SKM-1 treated with dmso at 0.1 percent for 144 hours (cell line): ENCODE measurements at regions not wholly inside any gene's neighbourhood (a gene's known extent, or its start where the extent isn't known, plus 50 kb on each side); places are given as distances from the start of the nearest gene placed in this dataset.
A peak's percentile ranks its signal among the peaks of the same experiment; 100 is the strongest.
"Not testable (repeated sequence)": the region's sequence is repeated elsewhere in the genome, so short reads cannot be mapped to it uniquely, and the experiment has no call there.

Source experiments
- DNase-seq: peaks from one replicate; lab custom pipeline; 2025; ENCODE audit not compliant: unreplicated experiment; lab: John Stamatoyannopoulos, UW

GRCh38 chr1:56285554-56286402 lies 293.6 kb downstream of the PLPP3 start:
- no peak for DNase-seq

DNA sequence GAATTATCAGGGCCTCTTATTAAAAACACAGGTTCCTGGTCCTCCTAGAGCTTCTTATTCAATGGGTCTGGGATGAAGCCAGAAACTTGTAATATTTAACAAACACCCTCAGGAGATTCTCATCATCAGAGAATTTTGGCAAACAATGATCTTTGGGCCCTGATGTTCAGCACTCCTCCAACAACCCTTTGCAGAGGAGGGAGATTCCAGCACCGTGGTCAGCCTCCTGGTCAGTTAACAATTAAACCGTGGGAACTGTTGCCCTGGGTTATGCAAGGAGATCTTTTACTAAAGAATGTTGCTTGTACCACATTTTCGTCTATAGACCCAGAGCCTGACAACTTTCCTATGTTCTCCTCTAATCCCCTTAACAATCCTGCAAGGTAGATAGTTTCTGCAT lies 294.4 kb downstream of the PLPP3 start:
- no peak for DNase-seq

GRCh38 chr1:56278061-56278460 lies 301.3 kb downstream of the PLPP3 start:
- no peak for DNase-seq

GRCh38 chr1:56268519-56269140 lies 310.7 kb downstream of the PLPP3 start:
- DNase-seq: no peak

DNA sequence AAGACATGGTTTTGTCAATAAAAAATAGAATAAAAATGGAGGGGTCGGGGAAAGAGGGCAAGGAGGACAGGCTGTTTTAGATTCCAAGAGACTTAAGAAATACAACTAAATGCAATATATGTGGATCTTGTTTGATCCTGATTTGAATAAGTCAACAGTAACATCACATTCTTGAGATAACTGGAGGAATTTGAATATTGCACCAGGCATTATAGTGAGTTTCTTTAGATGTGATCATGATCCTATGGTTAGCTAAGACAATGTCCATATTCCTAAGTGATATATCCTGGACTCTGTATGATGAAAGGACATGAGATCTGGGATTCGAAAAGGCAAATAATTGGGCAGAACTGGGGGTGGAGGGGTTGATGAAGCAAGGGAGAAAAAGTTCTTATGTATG lies 311.8 kb downstream of the PLPP3 start:
- no peak for DNase-seq

DNA sequence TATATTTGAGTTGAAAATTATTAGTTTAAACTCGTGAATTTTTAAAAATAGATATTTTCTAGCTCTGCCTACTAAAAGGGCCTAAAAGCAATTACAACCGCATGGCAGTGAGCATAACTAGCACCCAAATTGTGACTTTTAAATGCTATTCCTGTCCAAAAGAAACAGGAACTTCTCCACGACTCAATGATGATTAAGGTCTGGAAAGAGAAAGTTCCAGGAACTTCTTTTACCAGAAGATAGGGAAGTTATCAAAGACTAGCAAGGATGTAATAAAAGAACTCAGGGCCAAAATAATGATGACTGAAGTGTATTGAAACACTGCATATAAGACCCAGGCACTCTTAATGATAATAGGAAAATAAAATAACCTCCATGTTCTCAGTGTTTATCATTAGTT lies 313.0 kb downstream of the PLPP3 start:
- no peak for DNase-seq

- DNase-seq: no peak
Observed at GRCh38 chr1:56265216-56265615, 314.1 kb downstream of the PLPP3 start.

GRCh38 chr1:56263908-56264307 lies 315.5 kb downstream of the PLPP3 start:
- DNase-seq: no peak

DNA sequence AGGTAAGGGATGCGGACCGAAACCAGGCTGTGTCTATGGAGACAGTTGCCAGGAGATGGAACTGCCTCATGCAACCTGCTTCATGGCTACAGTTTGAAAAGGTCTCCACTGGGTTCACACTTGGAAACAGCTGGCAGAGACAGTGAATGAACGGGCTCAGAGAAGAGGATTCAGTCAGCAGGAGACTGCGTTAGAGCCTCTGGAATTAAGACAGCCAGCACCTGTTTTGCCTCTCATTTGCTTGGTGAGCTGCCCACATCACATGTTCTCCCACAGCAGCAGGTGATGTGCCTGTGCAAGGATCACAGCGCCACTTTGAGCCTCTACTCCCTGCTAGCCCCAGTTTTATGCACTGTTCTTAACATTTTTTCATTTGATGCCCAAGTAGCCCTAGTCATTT lies 321.0 kb downstream of the PLPP3 start:
- no peak for DNase-seq

- DNase-seq: no peak
Observed at GRCh38 chr1:56257726-56258125, 321.6 kb downstream of the PLPP3 start.

DNA sequence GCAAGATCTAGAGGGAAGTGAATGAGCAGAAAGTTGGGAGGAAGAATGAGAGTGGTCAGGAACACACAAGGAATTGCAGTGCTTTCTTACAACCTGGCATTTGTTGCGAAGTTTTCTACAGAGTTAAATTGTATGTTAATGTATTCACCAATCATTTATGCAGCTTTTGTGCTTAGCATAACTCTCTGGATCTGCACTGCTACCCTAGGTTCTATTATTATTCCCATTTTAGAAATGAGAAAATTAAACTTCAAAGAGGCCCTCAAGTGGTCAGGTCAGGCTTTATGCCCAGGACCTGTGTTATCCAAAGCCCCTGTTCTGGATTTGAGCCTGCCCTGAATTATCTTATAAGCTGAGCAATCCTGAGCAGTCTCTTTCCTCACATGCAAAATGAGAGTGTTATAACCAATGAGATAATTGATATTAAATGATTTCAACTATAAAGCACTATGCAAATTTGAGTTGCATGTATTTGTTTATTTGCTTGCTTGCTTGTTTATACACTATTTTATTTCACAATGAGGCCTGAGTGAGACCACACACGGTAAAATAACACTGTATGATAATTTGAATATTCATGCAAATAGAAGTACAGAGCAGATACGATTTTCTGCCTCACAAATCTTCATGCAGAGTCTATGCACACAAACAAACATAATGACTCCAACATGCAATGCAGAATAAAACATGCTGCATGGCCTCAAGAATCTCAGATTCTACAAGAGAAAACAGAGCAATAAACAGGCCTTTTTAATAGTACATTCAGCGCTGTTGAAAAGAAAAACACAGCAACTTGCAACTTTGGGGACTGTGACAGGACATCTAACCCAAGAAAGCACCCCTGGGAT lies 323.0 kb downstream of the PLPP3 start:
- DNase-seq: no peak

- no peak for DNase-seq
Observed at GRCh38 chr1:56255516-56256152, 323.7 kb downstream of the PLPP3 start.

GRCh38 chr1:56254130-56254529 lies 325.2 kb downstream of the PLPP3 start:
- no peak for DNase-seq

DNA sequence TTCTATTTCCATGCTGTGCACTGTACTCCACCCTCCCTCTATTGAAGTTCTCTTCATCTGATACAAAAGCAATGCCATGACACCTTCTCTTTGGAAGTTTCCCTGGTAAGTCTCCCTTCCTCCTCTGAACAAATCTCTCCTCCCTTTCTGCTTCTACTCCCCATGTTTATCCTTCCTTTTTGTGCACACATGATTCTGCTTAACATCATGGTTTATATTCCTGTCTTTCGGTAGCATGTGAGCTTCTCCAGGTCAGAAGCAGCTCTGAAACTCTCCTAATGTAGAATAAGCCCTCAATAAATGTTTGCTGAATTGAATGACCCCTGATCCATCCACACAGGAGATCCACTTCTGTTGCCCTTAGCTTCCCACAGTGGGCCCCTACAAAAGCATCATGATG lies 328.6 kb downstream of the PLPP3 start:
- DNase-seq: no peak

DNA sequence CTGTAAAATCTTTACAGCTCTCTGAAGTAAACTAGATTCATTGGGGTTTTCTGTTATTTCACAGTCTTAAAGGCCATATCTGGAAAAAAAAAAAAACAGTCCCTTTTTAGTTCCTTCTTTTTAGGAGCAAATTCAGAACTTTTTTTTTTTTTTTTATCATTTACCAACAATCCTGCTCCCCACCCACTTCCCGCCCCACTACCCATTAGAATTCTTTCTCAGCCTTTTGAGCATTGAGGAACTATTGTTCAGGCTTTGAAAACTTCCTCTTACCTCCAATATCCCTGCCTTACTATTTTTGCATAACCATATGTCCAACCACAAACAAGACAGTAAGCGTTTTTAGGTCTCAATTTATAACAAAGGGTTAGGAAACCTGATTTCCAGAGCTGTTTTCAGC lies 330.1 kb downstream of the PLPP3 start:
- peak; percentile 77 for DNase-seq

DNA sequence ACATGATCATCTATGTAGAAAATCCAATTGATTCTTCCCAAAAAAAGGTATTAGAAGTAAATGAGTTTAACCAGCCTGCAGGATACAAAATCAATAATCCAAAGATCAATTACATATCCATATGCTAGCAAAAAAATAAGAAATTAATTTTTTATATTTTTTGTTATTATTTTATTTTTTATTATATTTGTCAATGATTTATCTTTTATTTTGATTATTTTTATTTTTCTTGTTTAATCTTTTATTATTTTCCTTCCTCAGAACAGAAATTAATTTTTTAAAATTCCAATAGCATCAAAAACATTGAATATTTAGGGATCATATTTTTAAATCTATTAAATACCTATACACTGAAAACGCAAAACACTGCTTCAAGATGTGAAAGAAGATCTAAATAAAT lies 331.2 kb downstream of the PLPP3 start:
- no peak for DNase-seq

- not testable (repeated sequence) for DNase-seq
Observed at GRCh38 chr1:56246726-56247125, 332.6 kb downstream of the PLPP3 start.

GRCh38 chr1:56240400-56240799 lies 339.0 kb downstream of the PLPP3 start:
- DNase-seq: no peak

DNA sequence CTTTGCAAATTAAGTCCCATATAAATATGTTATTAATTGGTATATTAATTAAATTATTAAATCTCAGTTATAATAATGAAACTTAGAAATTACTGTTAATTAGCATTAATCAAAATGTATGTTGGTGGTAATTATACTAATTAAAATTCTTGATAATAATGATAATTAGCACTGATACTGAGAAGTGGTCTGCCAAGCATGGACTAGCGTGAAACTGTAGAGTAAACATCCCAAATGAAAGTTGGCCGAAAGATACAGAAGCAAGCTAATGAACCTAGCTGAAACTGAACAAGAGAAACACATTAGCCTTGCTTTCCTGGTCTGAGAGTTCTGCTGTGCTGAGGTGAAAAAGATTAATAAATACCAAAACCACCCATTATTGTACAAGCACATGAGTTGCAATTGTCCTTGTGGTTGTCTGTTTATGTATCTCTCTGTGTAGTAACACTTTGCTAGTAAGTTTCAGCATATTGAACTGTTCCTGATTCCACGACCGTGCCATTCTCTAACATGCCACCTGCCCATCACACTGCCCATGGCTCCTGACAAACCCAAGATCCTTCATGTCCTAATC lies 341.8 kb downstream of the PLPP3 start:
- no peak for DNase-seq

GRCh38 chr1:56236688-56237087 lies 342.7 kb downstream of the PLPP3 start:
- no peak for DNase-seq
